Smooth muscle cell (in vitro differentiated cells): ENCODE measurements at regions not wholly inside any gene's neighbourhood (a gene's known extent, or its start where the extent isn't known, plus 50 kb on each side); places are given as distances from the start of the nearest gene placed in this dataset.

ENCODE experiments used
- DNase-seq: peaks from one replicate; lab custom pipeline; 2025; ENCODE audit not compliant: unreplicated experiment; lab: John Stamatoyannopoulos, UW
- H2AFZ ChIP-seq: fragments of 200-600 bp; sonication (generic); 2 replicates; pipeline ENCODE4 v1.6.0; 2016; ENCODE audit warnings: antibody characterized with exemption, low read depth, mild to moderate bottlenecking
- H3F3A ChIP-seq: fragments of 200-600 bp; sonication (generic); 2 replicates; pipeline ENCODE4 v1.6.0; 2017; ENCODE audit warnings: antibody characterized with exemption, low read depth
- H3K27ac ChIP-seq: fragments of 200-600 bp; sonication (generic); 2 replicates; pipeline ENCODE4 v1.5.1; 2016; ENCODE audit warnings: low read depth, mild to moderate bottlenecking
- H3K27me3 ChIP-seq: fragments of 200-600 bp; sonication (generic); 2 replicates; pipeline ENCODE4 v1.6.1; 2016; ENCODE audit warnings: low read depth, mild to moderate bottlenecking
- H3K36me3 ChIP-seq: fragments of 200-600 bp; sonication (generic); 2 replicates; pipeline ENCODE4 v1.5.1; 2016; ENCODE audit warnings: low read depth
- H3K4me1 ChIP-seq: fragments of 200-600 bp; sonication (generic); 2 replicates; pipeline ENCODE4 v1.5.1; 2016; ENCODE audit warnings: low read depth
- H3K4me2 ChIP-seq: fragments of 200-600 bp; sonication (generic); 2 replicates; pipeline ENCODE4 v1.6.0; 2016; ENCODE audit warnings: mild to moderate bottlenecking
- H3K4me3 ChIP-seq: fragments of 200-600 bp; sonication (generic); 2 replicates; pipeline ENCODE4 v1.5.1; 2016; ENCODE audit warnings: mild to moderate bottlenecking
- H3K79me2 ChIP-seq: fragments of 200-600 bp; sonication (generic); 2 replicates; pipeline ENCODE4 v1.6.0; 2016; ENCODE audit warnings: low read depth, mild to moderate bottlenecking
- H3K9ac ChIP-seq: fragments of 200-600 bp; sonication (generic); 2 replicates; pipeline ENCODE4 v1.6.0; 2016; ENCODE audit warnings: low read depth
- H3K9me3 ChIP-seq: fragments of 200-600 bp; sonication (generic); replicated peaks from 2 replicates; pipeline ENCODE4 v1.5.1; 2016; ENCODE audit warnings: low read depth
- H4K20me1 ChIP-seq: fragments of 200-600 bp; sonication (generic); 2 replicates; pipeline ENCODE4 v1.6.0; 2016; ENCODE audit warnings: low read depth
- CTCF ChIP-seq: fragments of 200-600 bp; sonication (generic); IDR thresholded peaks from 2 replicates; pipeline ENCODE4 v1.5.1; 2017; ENCODE audit warnings: borderline replicate concordance, mild to moderate bottlenecking, antibody characterized with exemption; ENCODE audit not compliant: insufficient read depth, poor library complexity, severe bottlenecking
- WGBS: methylation state at CpG from one replicate; pipeline ENCODE4 v1.1.7; 2016; ENCODE audit warnings: low lambda C conversion rate; 5-methylcytosine and 5-hydroxymethylcytosine counted together

- Histone ChIP-seq H3K79me2 (no peaks in the 10 kb centered on the region), H3K9ac (no peak overlapping the region), H4K20me1 (no peaks in the 10 kb centered on the region), H3K4me1 (no peaks in the 10 kb centered on the region), H3K27me3 (no peaks in the 10 kb centered on the region), H3K4me3 (no peak overlapping the region), H3K36me3 (no peaks in the 10 kb centered on the region), H3K27ac (no peak overlapping the region), H3K4me2 (no peak overlapping the region), H3F3A (no peaks in the 10 kb centered on the region), H2AFZ (no peak overlapping the region), H3K9me3 (no peaks in the 10 kb centered on the region)
- 81% methylated on average over 3 of the region's 3 CpGs for WGBS
- DNase-seq, result no peak
- TF ChIP-seq CTCF, result no peak
These were observed 1072.3 kb downstream of the FLRT2 start for GRCh38 chr14:86602263-86602662.

- no peaks in the 10 kb centered on the region for H3K79me2 ChIP-seq
- H3K4me3 ChIP-seq, result no peak overlapping the region
- H3K9ac ChIP-seq, result no peak overlapping the region
- no peak overlapping the region for H2AFZ ChIP-seq
- H3K4me2 ChIP-seq, result no peak overlapping the region
- H3F3A ChIP-seq, result no peaks in the 10 kb centered on the region
- H4K20me1 ChIP-seq, result no peaks in the 10 kb centered on the region
- H3K9me3 ChIP-seq, result no peaks in the 10 kb centered on the region
- 94% methylated on average over 2 of the region's 2 CpGs for WGBS
- H3K27ac ChIP-seq, result no peak overlapping the region
- TF ChIP-seq CTCF, result no peak
- DNase-seq, result no peak
- no peaks in the 10 kb centered on the region for H3K27me3 ChIP-seq
- no peaks in the 10 kb centered on the region for H3K36me3 ChIP-seq
- no peaks in the 10 kb centered on the region for H3K4me1 ChIP-seq
These were observed 1071.9 kb downstream of the FLRT2 start for GRCh38 chr14:86601813-86602212.

GRCh38 chr14:86597279-86597678 is 1067.3 kb downstream of the FLRT2 start:
- Histone ChIP-seq H3K4me1 (no peaks in the 10 kb centered on the region), H2AFZ (no peak overlapping the region), H3K36me3 (no peaks in the 10 kb centered on the region), H3K9me3 (no peaks in the 10 kb centered on the region), H4K20me1 (no peaks in the 10 kb centered on the region), H3K79me2 (no peaks in the 10 kb centered on the region), H3K9ac (no peak overlapping the region), H3K4me2 (no peak overlapping the region), H3K27me3 (no peaks in the 10 kb centered on the region), H3F3A (no peaks in the 10 kb centered on the region), H3K4me3 (no peak overlapping the region), H3K27ac (no peak overlapping the region)
- TF ChIP-seq CTCF, result no peak
- DNase-seq, result no peak
- 78% methylated on average over 4 of the region's 4 CpGs for WGBS

GRCh38 chr14:86596024-86596423 is 1066.1 kb downstream of the FLRT2 start:
- no peak for TF ChIP-seq CTCF
- Histone ChIP-seq H3K79me2 (no peaks in the 10 kb centered on the region), H3K4me3 (no peak overlapping the region), H2AFZ (no peak overlapping the region), H3F3A (no peaks in the 10 kb centered on the region), H3K4me1 (no peaks in the 10 kb centered on the region), H4K20me1 (no peaks in the 10 kb centered on the region), H3K27me3 (no peaks in the 10 kb centered on the region), H3K36me3 (no peaks in the 10 kb centered on the region), H3K27ac (no peak overlapping the region), H3K9ac (no peak overlapping the region), H3K9me3 (no peaks in the 10 kb centered on the region), H3K4me2 (no peak overlapping the region)
- DNase-seq, result no peak
- 93% methylated on average over 5 of the region's 5 CpGs for WGBS
